DND-41 (cell line): ENCODE measurements at regions not wholly inside any gene's neighbourhood (a gene's known extent, or its start where the extent isn't known, plus 50 kb on each side); places are given as distances from the start of the nearest gene placed in this dataset.

Experiments used
- ATAC-seq: fragments of 200-7000 bp; cut with Tn5 transposase; 3 replicates; pipeline ENCODE4 v1.9.1; 2021; ENCODE audit warnings: low read depth; ENCODE audit not compliant: insufficient read depth
- DNase-seq: peaks from one replicate; pipeline ENCODE4 v3.0.0-alpha.2; 2020
- H2AFZ ChIP-seq: 2 replicates; pipeline ENCODE4 v1.6.0; 2012; ENCODE audit warnings: low read depth, low read length
- H3K27ac ChIP-seq: 2 replicates; pipeline ENCODE4 v1.5.1; 2012; ENCODE audit warnings: low read length, inconsistent platforms
- H3K27me3 ChIP-seq: fragments of 200-600 bp; sonication (generic); 2 replicates; pipeline ENCODE4 v1.6.0; 2012; ENCODE audit warnings: low read length, mild to moderate bottlenecking, inconsistent platforms; ENCODE audit not compliant: insufficient read depth, poor library complexity
- H3K36me3 ChIP-seq: 2 replicates; pipeline ENCODE4 v1.5.1; 2012; ENCODE audit warnings: low read length, inconsistent platforms; ENCODE audit not compliant: insufficient read depth
- H3K4me1 ChIP-seq: 2 replicates; pipeline ENCODE4 v1.5.1; 2012; ENCODE audit warnings: mild to moderate bottlenecking, low read length; ENCODE audit not compliant: insufficient read depth
- H3K4me2 ChIP-seq: 2 replicates; pipeline ENCODE4 v1.6.0; 2012; ENCODE audit warnings: mild to moderate bottlenecking, moderate library complexity, low read length, inconsistent platforms; ENCODE audit not compliant: insufficient read depth
- H3K4me3 ChIP-seq, 2 experiments: fragments of 200-600 bp in 1 of 2; shearing (Covaris generic) in 1 of 2; 2 replicates each; pipeline ENCODE4 v1.5.1; 2012 to 2016; ENCODE audit warnings: inconsistent platforms in 2 of 2, low read length in 2 of 2, mild to moderate bottlenecking in 2 of 2, low read depth in 1 of 2, moderate library complexity in 1 of 2
- H3K79me2 ChIP-seq: 2 replicates; pipeline ENCODE4 v1.6.0; 2012; ENCODE audit warnings: low read length, inconsistent platforms; ENCODE audit not compliant: insufficient read depth
- H3K9ac ChIP-seq: 2 replicates; pipeline ENCODE4 v1.6.0; 2012; ENCODE audit warnings: low read depth, mild to moderate bottlenecking, inconsistent platforms, low read length, moderate library complexity
- H3K9me3 ChIP-seq: 2 replicates; pipeline ENCODE4 v1.5.1; 2012; ENCODE audit warnings: low read length, moderate library complexity, mild to moderate bottlenecking, inconsistent platforms; ENCODE audit not compliant: insufficient read depth, severe bottlenecking
- H4K20me1 ChIP-seq: 2 replicates; pipeline ENCODE4 v1.6.0; 2012; ENCODE audit warnings: low read length; ENCODE audit not compliant: insufficient read depth
- CTCF ChIP-seq: IDR thresholded peaks from 2 replicates; pipeline ENCODE4 v1.5.1; 2012; ENCODE audit warnings: borderline replicate concordance, low read length, moderate library complexity, mild to moderate bottlenecking; ENCODE audit not compliant: poor library complexity, severe bottlenecking; ENCODE audit errors: extremely low read depth
- EZH2 ChIP-seq: IDR thresholded peaks from 3 replicates; pipeline ENCODE4 v1.6.1; 2012; ENCODE audit warnings: borderline replicate concordance, low read depth, mild to moderate bottlenecking, moderate library complexity, low read length, inconsistent platforms; ENCODE audit not compliant: severe bottlenecking

GRCh38 chr16:74199842-74200124, 96.8 kb upstream of the PSMD7 start:
- DNase-seq = no peak
- Histone ChIP-seq H3K9ac (no peak overlapping the region), H3K36me3 (no peaks in the 10 kb centered on the region), H3K79me2 (no peaks in the 10 kb centered on the region), H3K9me3 (no peaks in the 10 kb centered on the region), H3K4me2 (no peak overlapping the region), H3K4me3 (no peak overlapping the region), H3K27me3 (no peaks in the 10 kb centered on the region), H3K4me1 (no peaks in the 10 kb centered on the region), H4K20me1 (no peaks in the 10 kb centered on the region), H2AFZ (no peak overlapping the region), H3K27ac (no peak overlapping the region)
- TF ChIP-seq EZH2 (no peak), CTCF (no peak)
- ATAC-seq = no peak

- H3K79me2 ChIP-seq = no peaks in the 10 kb centered on the region
- no peak overlapping the region for H3K4me2 ChIP-seq
- TF ChIP-seq EZH2 (no peak), CTCF (no peak)
- H3K27ac ChIP-seq = no peak overlapping the region
- ATAC-seq (no peak), DNase-seq (no peak)
- no peaks in the 10 kb centered on the region for H3K9me3 ChIP-seq
- no peaks in the 10 kb centered on the region for H3K4me1 ChIP-seq
- H4K20me1 ChIP-seq = no peaks in the 10 kb centered on the region
- H3K9ac ChIP-seq = no peak overlapping the region
- no peaks in the 10 kb centered on the region for H3K36me3 ChIP-seq
- no peak overlapping the region for H3K4me3 ChIP-seq
- H3K27me3 ChIP-seq = no peaks in the 10 kb centered on the region
- no peak overlapping the region for H2AFZ ChIP-seq
Observed at GRCh38 chr16:74199066-74199841, 97.4 kb upstream of the PSMD7 start.

- TF ChIP-seq CTCF (no peak), EZH2 (no peak)
- ATAC-seq (no peak), DNase-seq (no peak)
- no peak overlapping the region for H3K9ac ChIP-seq
- H3K27me3 ChIP-seq = no peaks in the 10 kb centered on the region
- H3K4me3 ChIP-seq = no peak overlapping the region
- H3K4me1 ChIP-seq = no peaks in the 10 kb centered on the region
- no peaks in the 10 kb centered on the region for H3K9me3 ChIP-seq
- H3K4me2 ChIP-seq = no peak overlapping the region
- no peaks in the 10 kb centered on the region for H3K79me2 ChIP-seq
- no peak overlapping the region for H2AFZ ChIP-seq
- H3K27ac ChIP-seq = no peak overlapping the region
- no peaks in the 10 kb centered on the region for H4K20me1 ChIP-seq
- no peaks in the 10 kb centered on the region for H3K36me3 ChIP-seq
Observed at GRCh38 chr16:74192281-74192797, 104.3 kb upstream of the PSMD7 start.
